ENCODE measurements at regions not wholly inside any gene's neighbourhood (a gene's known extent, or its start where the extent isn't known, plus 50 kb on each side); places are given as distances from the start of the nearest gene placed in this dataset.

- Histone ChIP-seq H3K27ac (no peak overlapping the region), H3K27me3 (ENCODE audit: insufficient read depth, low read depth) (no peaks in the 10 kb centered on the region), H3K4me3 (no peak overlapping the region), H4K20me1 (ENCODE audit: insufficient read depth) (no peaks in the 10 kb centered on the region), H3F3A (ENCODE audit: insufficient read depth, low read depth) (no peaks in the 10 kb centered on the region), H3K9me3 (ENCODE audit: insufficient read depth, low read depth) (no peaks in the 10 kb centered on the region; the same call in 1 of the 2 replicates), H3K79me2 (ENCODE audit: low read depth) (no peaks in the 10 kb centered on the region), H3K4me1 (replicated peaks; ENCODE audit: insufficient read depth) (peaks cover 4% of the 10 kb centered on the region), H3K4me2 (no peak overlapping the region), H2AFZ (no peak overlapping the region), H3K36me3 (ENCODE audit: low read depth) (no peaks in the 10 kb centered on the region), H3K9me2 (ENCODE audit: insufficient read depth) (no peaks in the 10 kb centered on the region)
- no TSS peak for BruUV-seq (replicated peaks)
- TF ChIP-seq EZH2 (IDR thresholded peaks at IDR 0.05; ENCODE audit: low read depth) = no peak
- TF ChIP-seq, protein P1, sequence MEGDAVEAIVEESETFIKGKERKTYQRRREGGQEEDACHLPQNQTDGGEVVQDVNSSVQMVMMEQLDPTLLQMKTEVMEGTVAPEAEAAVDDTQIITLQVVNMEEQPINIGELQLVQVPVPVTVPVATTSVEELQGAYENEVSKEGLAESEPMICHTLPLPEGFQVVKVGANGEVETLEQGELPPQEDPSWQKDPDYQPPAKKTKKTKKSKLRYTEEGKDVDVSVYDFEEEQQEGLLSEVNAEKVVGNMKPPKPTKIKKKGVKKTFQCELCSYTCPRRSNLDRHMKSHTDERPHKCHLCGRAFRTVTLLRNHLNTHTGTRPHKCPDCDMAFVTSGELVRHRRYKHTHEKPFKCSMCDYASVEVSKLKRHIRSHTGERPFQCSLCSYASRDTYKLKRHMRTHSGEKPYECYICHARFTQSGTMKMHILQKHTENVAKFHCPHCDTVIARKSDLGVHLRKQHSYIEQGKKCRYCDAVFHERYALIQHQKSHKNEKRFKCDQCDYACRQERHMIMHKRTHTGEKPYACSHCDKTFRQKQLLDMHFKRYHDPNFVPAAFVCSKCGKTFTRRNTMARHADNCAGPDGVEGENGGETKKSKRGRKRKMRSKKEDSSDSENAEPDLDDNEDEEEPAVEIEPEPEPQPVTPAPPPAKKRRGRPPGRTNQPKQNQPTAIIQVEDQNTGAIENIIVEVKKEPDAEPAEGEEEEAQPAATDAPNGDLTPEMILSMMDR (conservative IDR thresholded peaks at IDR 0.05) = no peak
- POLR2A ChIA-PET (ENCODE audit: unreplicated experiment) = no interaction called here
- DNase-seq = no peak
- CTCF ChIA-PET = interaction anchor here (0.6 kb wide), 1 partner anchor 119 kb away, joined by 3 read pairs; no protein-coding TSS in a partner anchor
- intact Hi-C loops (cut with micrococcal nuclease; ENCODE audit: unreplicated experiment) = loop anchor here (5.0 to 10.0 kb wide), 2 partner anchors 1049 to 1381 kb away; no protein-coding TSS in a partner anchor
These were observed 50.5 kb upstream of the CDKN3 start for GRCh38 chr14:54346257-54346656.
